Hepatocyte (in vitro differentiated cells): ENCODE measurements at regions not wholly inside any gene's neighbourhood (a gene's known extent, or its start where the extent isn't known, plus 50 kb on each side); places are given as distances from the start of the nearest gene placed in this dataset.

Source experiments
- DNase-seq: peaks from one replicate; pipeline ENCODE4 v3.0.0-alpha.2; 2016; ENCODE audit warnings: low spot score
- H2AFZ ChIP-seq: fragments of 200-600 bp; sonication (generic); 2 replicates; pipeline ENCODE4 v1.6.0; 2016; ENCODE audit warnings: antibody characterized with exemption, mild to moderate bottlenecking
- H3K27ac ChIP-seq: fragments of 200-600 bp; sonication (generic); 2 replicates; pipeline ENCODE4 v1.5.1; 2016; ENCODE audit warnings: mild to moderate bottlenecking
- H3K27me3 ChIP-seq: fragments of 200-600 bp; sonication (generic); 2 replicates; pipeline ENCODE4 v1.6.1; 2016
- H3K36me3 ChIP-seq: fragments of 200-600 bp; sonication (generic); replicated peaks from 2 replicates; pipeline ENCODE4 v1.5.1; 2016; ENCODE audit warnings: low read depth; ENCODE audit not compliant: insufficient read depth
- H3K4me1 ChIP-seq: fragments of 200-600 bp; sonication (generic); 2 replicates; pipeline ENCODE4 v1.5.1; 2016; ENCODE audit warnings: mild to moderate bottlenecking, moderate library complexity; ENCODE audit not compliant: insufficient read depth
- H3K4me2 ChIP-seq: fragments of 200-600 bp; sonication (generic); 2 replicates; pipeline ENCODE4 v1.6.0; 2016
- H3K4me3 ChIP-seq: fragments of 200-600 bp; sonication (generic); 2 replicates; pipeline ENCODE4 v1.5.1; 2016; ENCODE audit warnings: mild to moderate bottlenecking
- H3K79me2 ChIP-seq: fragments of 200-600 bp; sonication (generic); 2 replicates; pipeline ENCODE4 v1.6.0; 2017; ENCODE audit warnings: mild to moderate bottlenecking
- H3K9me2 ChIP-seq: fragments of 200-600 bp; sonication (generic); replicated peaks from 2 replicates; pipeline ENCODE4 v1.6.0; 2017; ENCODE audit warnings: mild to moderate bottlenecking; ENCODE audit not compliant: insufficient read depth
- H3K9me3 ChIP-seq: fragments of 200-600 bp; sonication (generic); 2 replicates; pipeline ENCODE4 v1.5.1; 2016; ENCODE audit warnings: low read depth, mild to moderate bottlenecking
- H4K20me1 ChIP-seq: fragments of 200-600 bp; sonication (generic); 2 replicates; pipeline ENCODE4 v1.6.0; 2016; ENCODE audit warnings: mild to moderate bottlenecking; ENCODE audit not compliant: insufficient read depth, poor library complexity, severe bottlenecking
- CTCF ChIP-seq: fragments of 200-600 bp; sonication (generic); IDR thresholded peaks from 2 replicates; pipeline ENCODE4 v1.5.1; 2016; ENCODE audit warnings: antibody characterized with exemption, mild to moderate bottlenecking; ENCODE audit not compliant: poor library complexity
- EZH2 ChIP-seq: fragments of 200-600 bp; sonication (generic); IDR thresholded peaks from 2 replicates; pipeline ENCODE4 v1.6.1; 2016; ENCODE audit warnings: antibody characterized with exemption, mild to moderate bottlenecking, borderline replicate concordance
- EZH2phosphoT487 ChIP-seq: fragments of 200-600 bp; sonication (generic); IDR thresholded peaks from one replicate; pipeline ENCODE4 v1.6.1; 2018; ENCODE audit warnings: antibody characterized with exemption, mild to moderate bottlenecking, low read depth, moderate library complexity; ENCODE audit not compliant: unreplicated experiment, severe bottlenecking
- WGBS: methylation state at CpG from one replicate; pipeline ENCODE4 v1.1.6; 2016; ENCODE audit warnings: low lambda C conversion rate; ENCODE audit errors: missing lambda C conversion rate; 5-methylcytosine and 5-hydroxymethylcytosine counted together

DNA sequence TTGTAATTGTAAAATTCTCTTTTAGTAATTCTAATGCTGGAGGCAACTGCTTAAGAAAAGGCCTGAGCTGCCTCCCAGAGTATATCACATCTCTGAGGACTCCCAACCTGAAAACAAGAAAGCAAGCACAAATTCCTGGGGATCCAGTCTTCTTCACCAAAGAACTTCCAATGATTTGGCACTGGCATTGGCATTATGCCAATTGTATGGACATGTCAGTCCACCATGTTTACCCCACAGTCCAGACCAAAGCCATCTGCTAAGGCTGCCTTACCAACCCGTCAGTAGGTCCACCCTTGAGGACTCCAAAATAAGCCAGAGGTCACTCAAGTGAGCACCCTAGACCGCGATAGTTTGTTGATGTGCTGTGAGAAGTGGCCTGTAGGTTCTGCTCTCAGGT lies 263.1 kb downstream of the RND3 start:
- TF ChIP-seq EZH2phosphoT487: no peak
- TF ChIP-seq CTCF: no peak
- Histone ChIP-seq H3K4me1 (peaks cover 8% of the 10 kb centered on the region), H3K9me2 (no peaks in the 10 kb centered on the region), H3K4me2 (no peak overlapping the region), H3K9me3 (no peaks in the 10 kb centered on the region), H3K4me3 (no peak overlapping the region), H4K20me1 (no peaks in the 10 kb centered on the region), H3K79me2 (no peaks in the 10 kb centered on the region), H3K27ac (no peak overlapping the region), H3K27me3 (no peaks in the 10 kb centered on the region), H2AFZ (no peak overlapping the region), H3K36me3 (no peaks in the 10 kb centered on the region)
- WGBS: 98% methylated on average over 3 of the region's 3 CpGs
- DNase-seq: no peak

- Histone ChIP-seq H3K9me2 (no peaks in the 10 kb centered on the region), H3K27ac (no peak overlapping the region), H3K27me3 (no peaks in the 10 kb centered on the region), H3K4me1 (no peaks in the 10 kb centered on the region), H3K4me3 (no peak overlapping the region), H3K36me3 (no peaks in the 10 kb centered on the region), H3K79me2 (no peaks in the 10 kb centered on the region), H4K20me1 (no peaks in the 10 kb centered on the region), H3K9me3 (no peaks in the 10 kb centered on the region), H2AFZ (no peak overlapping the region), H3K4me2 (no peak overlapping the region)
- WGBS: 96% methylated on average over 5 of the region's 5 CpGs
- no peak for DNase-seq
- TF ChIP-seq CTCF (no peak), EZH2 (no peak), EZH2phosphoT487 (no peak)
These were observed 264.5 kb downstream of the RND3 start for GRCh38 chr2:150222942-150223341.

- no peak for TF ChIP-seq EZH2phosphoT487
- no peak for TF ChIP-seq EZH2
- TF ChIP-seq CTCF: no peak
- no peaks in the 10 kb centered on the region for H3K9me3 ChIP-seq
- no peak overlapping the region for H3K27ac ChIP-seq
- no peaks in the 10 kb centered on the region for H3K4me1 ChIP-seq
- no peak for DNase-seq
- WGBS: 78% methylated on average over 6 of the region's 6 CpGs
- no peaks in the 10 kb centered on the region for H3K9me2 ChIP-seq
- H3K4me2 ChIP-seq: no peak overlapping the region
- H3K27me3 ChIP-seq: no peaks in the 10 kb centered on the region
- H3K4me3 ChIP-seq: no peak overlapping the region
- H3K36me3 ChIP-seq: no peaks in the 10 kb centered on the region
- H3K79me2 ChIP-seq: no peaks in the 10 kb centered on the region
- no peaks in the 10 kb centered on the region for H4K20me1 ChIP-seq
- H2AFZ ChIP-seq: no peak overlapping the region
These were observed 265.1 kb downstream of the RND3 start for GRCh38 chr2:150222379-150222778.

DNA sequence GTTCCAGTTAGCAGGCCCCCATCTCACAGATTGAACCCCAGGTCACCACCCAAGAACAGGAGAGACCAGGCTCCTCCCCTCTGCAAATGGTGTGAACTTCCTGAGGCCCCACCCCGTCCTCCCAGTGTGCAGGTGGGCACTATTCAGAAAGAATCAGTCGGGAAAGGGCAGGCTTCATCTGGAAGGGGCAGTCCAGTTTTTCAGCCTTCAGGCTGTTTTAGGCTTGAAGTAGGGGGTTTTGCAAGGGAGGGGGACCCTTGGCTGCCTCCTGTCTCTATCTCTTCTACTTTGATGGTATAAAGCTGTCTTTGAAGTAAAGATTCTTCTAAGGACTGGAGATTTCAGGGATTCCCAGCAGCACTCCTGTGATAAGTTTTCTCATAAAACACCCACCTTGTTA lies 267.6 kb downstream of the RND3 start:
- no peak overlapping the region for H3K27ac ChIP-seq
- peaks cover 11% of the 10 kb centered on the region for H3K4me1 ChIP-seq
- WGBS: 65% methylated on average over 2 of the region's 2 CpGs
- no peaks in the 10 kb centered on the region for H3K9me3 ChIP-seq
- H3K9me2 ChIP-seq: no peaks in the 10 kb centered on the region
- no peaks in the 10 kb centered on the region for H3K79me2 ChIP-seq
- DNase-seq: no peak
- no peak overlapping the region for H2AFZ ChIP-seq
- H3K4me3 ChIP-seq: no peak overlapping the region
- H3K36me3 ChIP-seq: no peaks in the 10 kb centered on the region
- no peaks in the 10 kb centered on the region for H3K27me3 ChIP-seq
- TF ChIP-seq CTCF (no peak), EZH2phosphoT487 (no peak), EZH2 (no peak)
- no peaks in the 10 kb centered on the region for H4K20me1 ChIP-seq
- no peak overlapping the region for H3K4me2 ChIP-seq
